GM18907 (cell line): ENCODE measurements at regions not wholly inside any gene's neighbourhood (a gene's known extent, or its start where the extent isn't known, plus 50 kb on each side); places are given as distances from the start of the nearest gene placed in this dataset.
"Not testable (repeated sequence)": the region's sequence is repeated elsewhere in the genome, so short reads cannot be mapped to it uniquely, and the experiment has no call there.

ENCODE experiments used
- ATAC-seq: cut with Tn5 transposase; IDR thresholded peaks from one replicate; pipeline ENCODE4 v1.9.1; 2021; ENCODE audit warnings: mild to moderate bottlenecking, moderate library complexity; ENCODE audit not compliant: unreplicated experiment

DNA sequence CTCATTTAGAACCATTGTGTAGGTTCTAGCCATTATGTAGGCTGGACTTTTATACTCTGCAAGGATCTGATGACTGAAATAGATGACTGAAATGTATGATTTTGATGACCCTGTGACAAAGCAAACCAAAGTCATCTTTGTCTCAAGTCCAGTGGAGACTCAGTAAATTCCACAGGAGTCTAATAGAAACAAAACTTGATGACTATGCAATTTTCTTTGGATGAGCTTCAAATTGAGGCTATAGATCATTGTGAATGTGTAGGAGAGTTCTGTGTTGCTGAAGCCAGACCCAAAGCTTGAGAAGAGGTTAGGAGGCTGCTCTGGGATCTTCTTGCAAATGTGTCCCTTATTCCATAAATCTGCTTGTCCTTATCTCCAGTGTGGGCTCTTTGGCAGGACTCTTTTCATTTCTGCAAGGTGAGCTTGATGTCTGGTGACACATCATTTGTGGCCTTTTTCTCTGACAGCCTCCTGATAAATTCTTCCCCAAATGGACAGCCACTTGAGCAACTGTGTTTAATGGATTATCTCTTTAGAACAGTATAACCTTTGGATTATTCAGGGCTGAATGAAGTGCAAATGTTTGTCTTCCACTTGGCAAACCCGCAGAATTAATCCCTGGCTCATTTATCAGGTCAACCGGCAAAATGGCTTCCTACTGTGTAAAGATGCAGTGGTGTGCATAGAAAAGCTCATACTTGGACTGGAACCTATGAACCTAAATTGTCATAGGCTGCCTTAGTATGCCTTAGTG lies 235.1 kb upstream of the ANKH start:
- no peak for ATAC-seq

DNA sequence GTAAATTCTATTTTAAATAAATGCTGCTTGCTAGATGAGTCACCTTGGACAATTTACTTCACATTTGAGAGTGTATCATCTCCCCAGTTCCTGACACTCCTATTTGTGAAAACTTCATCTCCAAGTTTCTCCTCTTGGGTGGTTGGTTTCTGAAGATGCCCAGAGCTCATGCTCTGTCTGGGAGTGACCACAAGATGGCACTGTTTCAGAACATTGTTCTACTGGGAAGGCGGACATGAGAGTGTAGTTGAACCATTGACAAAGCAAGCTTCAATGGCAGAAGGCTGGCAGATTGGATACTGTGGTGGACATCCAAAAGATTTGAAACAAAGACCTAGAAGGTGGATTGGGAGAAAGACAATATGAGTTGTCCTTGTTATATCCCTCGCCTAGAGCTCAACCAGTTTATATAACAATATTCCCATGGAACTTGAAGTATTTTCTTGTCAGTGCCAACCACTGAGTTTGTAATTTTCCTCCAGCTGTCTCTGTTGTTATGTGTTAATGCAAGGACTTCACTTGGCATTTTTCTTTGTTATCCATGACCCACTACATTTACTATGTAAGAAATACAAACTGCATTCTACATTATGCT lies 234.3 kb upstream of the ANKH start:
- ATAC-seq, result peak; percentile 94

DNA sequence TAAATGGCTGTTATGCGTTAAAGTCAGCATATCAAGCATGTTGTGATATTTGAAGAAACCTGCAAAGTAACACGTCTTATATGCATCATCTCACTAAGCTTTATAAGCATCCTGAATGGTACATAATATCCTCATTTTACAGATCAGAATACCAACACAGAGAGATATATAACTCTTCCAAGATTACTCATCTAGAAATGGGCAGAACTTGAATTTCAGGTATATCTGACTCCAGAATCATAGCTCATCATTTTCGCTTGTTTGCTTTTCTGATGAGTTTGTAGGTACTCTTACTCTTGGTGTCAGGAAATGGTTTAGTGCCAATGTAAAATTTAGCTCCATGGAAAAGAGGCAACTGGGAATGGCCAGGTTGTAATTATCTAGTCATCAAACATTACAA lies 232.3 kb upstream of the ANKH start:
- no peak for ATAC-seq

DNA sequence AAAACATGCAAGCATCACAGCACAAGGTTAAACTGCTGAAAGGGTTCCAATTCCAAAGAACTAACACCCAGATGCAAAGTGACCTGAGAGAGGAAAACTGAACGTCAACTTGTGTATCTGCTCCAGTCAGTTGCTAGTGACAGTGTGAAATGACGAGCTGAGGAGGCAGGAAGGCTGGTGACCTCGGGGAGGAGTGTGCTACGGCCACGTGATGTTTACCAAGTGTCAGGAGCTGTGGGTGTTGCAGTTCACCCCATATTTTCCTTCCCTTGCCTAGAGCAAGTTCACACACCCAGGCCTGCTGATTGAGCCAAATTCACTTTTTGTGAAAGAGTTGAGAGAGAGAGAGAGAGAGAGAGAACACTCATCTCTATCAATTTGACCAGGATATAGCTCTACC lies 231.6 kb upstream of the ANKH start:
- ATAC-seq, result no peak

DNA sequence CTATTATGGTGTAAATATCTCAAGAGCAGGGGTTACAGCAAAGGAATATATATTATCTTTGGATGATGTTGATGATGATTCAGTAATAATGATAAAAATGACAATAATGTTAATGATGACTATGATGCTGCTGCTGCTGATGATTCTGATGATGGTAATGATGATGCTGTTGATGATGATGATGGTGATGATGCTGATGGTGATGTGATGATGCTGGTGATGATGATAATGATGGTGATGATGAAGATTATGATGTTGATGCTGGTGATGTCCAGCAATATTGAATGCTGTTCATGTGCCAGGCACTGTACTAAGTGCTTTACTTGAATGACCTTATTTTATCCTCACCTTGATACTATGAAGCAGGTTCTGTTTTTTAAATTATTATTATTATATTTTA lies 226.0 kb upstream of the ANKH start:
- no peak for ATAC-seq

DNA sequence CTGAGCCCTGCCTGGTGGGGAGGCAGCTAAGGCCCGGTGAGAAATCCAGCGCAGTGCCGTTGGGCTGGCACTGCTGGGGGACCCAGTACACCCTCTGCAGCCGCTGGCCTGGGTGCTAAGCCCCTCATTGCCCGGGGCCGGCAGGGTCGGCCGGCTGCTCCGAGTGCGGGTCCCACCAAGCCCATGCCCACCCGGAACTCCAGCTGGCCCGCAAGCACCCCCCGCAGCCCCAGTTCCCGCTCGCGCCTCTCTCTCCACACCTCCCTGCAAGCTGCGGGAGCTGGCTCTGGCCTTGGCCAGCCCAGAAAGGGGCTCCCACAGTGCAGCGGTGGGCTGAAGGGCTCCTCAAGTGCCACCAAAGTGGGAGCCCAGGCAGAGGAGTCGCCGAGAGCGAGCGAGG lies 225.1 kb upstream of the ANKH start:
- ATAC-seq, result not testable (repeated sequence)

DNA sequence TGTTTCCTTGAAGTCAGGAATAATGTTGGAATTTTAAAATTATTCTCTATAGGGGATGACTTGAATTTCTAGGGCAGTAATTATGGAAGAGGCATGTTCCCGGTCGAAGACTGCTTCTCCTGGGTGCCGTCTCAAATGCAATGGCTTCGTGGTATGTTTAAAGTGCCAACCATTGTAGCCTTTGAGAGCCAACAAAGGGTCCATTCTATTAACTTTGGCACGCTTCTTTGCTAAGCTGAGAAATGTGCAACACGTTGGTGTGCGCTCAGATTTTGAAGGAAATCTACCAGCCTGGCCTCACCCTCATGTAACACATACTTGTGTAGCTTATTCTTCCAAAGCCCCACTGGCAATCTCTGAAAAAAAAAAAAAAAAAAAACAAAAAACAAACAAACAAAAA lies 221.2 kb upstream of the ANKH start:
- no peak for ATAC-seq

DNA sequence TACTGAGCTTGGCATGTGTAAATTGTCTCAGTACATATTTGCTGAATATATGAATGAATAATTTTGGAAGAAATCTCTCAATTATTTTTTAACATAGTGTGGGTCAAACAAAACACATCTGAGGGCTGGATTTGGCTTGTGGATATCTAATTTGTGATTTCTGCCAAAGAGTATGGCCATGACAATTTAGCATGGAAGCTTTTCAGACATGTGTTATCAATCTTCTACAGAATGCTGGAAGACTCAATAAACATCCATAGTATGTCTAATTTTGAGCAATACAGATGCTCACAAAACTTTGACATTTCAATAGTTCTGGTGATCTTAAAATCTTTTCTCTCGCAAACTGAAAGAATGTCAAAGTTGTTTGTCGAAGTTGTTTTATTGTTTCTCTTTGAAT lies 214.1 kb upstream of the ANKH start:
- ATAC-seq, result no peak

DNA sequence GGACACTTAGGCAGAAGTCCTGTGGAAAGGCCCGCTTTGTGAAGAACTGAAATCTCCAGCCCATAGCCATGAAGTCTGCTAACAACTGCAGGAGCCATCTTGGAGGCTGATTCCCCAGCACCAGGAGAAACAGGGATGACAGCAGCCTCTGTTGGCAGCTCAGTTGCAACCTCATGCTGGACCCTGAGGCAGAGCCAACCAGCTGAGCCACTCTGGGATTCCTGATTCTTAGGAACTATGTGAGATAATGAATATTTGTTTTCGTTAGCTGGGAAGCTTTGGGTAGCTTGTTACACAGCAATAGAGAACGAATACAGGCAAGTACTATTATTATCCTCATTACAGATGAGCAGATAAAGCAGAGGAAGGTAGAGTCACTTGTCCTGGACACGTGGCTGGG lies 210.5 kb upstream of the ANKH start:
- ATAC-seq, result no peak

DNA sequence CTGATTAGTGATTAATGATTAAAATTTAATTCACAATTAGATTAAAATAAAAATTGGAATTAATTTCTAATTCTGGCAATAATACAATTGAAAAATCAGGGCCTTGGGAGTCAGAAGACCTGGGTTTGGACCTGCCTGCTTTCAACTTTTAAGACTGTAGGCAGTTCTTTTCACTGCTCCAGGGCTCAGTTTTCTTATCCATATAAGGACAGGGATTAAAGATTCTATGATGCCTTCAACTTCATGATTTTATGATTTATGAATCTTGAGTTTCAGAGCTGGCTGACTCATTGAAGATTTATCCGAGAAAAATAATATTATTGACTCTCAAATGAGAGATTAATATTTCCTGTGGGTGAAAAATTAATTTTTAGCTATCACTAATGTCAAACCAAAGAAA lies 208.6 kb upstream of the ANKH start:
- ATAC-seq, result no peak

DNA sequence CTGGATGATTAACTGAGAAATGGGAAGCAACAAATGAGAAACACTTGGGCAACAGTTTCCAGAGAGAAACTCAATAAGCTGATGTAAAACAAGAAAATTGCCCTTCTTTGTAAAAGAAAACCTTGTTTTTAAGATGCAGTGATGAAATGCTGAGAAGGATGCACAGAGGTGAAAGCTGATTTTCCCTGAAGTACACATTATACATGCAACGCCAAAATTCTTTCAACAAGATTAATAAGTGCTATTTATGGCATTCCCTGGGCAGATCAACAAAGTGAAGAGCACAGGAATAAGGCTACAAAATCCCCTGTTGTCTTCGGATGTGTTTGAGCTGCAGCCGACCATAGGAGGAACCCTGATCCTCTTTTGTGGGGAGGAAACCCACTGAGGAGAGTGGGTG lies 208.0 kb upstream of the ANKH start:
- ATAC-seq, result no peak

DNA sequence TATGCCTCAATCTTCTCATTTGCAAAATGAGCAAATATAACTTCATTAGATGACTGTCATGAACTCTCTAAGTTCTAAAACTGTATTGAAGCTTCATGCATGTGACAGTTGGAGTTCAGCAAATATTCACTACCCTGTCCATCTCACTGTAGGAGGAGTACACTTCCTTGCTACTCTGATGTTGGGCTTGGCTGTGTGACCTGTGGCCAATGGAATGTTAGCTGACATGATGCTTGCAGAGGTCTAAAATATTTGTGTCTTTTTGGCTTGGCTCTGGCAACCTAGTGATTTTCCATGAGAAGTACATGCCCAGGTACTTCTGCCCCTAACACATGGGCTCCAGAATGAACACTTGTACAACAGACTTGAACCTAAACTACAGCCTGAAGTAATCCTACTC lies 203.1 kb upstream of the ANKH start:
- ATAC-seq, result no peak

DNA sequence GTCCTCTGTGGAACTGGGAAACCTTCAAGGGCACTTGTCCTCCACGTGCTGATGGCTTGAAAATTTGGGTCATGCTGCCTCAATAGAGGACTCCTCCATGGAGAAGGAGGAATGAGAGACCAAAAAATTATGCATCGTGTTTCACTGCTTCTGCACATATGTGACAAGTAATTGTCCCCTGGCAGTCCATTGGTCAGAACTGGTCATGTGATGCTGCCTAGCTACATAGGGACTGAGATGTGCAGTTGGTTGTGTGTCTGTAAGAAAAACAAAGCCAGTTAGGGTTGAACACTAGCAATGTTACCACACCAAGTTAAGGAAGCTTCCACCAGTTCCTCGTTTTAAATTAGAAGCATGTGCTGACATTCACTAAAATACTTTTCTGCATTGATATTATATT lies 201.9 kb upstream of the ANKH start:
- ATAC-seq, result no peak

DNA sequence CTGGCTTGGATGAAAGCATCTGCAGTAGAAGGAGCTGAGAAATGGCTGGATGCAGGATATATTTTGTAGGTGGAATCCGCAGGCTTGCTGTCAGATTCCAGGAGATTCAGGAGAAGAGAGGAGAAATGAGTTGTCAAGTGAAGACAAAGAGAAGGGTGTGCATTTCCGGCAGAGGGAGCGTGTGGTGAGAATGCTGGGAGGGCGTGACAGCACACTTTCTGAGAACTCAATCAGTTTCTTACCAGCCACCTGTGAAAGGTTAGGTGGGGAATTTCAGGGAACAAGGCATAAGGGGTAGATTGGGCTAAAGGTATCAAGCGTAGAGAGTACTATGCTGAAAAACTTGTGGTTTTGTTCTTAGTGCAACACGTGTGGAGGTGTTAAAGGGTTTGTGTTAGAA lies 199.3 kb upstream of the ANKH start:
- ATAC-seq, result no peak

DNA sequence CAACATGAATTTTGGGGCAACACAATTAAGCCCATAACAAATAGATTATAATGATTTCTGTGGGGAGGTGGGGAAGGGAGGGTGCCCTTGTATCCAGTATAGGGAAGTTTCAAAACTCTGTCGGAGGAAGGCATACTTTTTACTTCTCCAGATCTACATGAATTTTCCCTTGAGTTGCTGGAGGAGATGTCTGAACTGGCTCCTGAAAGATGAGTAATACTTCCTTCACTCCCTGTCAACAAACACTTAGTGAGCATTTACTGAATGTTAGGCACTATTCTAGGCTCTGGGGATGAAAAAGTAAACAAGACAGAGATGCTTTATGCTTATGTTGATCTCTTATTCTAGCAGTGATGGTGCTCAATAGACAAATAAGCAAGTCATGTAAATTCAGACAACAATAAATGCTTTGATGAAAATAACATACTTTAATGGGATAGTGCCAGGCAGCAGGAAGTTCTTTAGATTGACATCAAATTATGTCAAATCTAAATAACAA lies 197.9 kb upstream of the ANKH start:
- no peak for ATAC-seq

DNA sequence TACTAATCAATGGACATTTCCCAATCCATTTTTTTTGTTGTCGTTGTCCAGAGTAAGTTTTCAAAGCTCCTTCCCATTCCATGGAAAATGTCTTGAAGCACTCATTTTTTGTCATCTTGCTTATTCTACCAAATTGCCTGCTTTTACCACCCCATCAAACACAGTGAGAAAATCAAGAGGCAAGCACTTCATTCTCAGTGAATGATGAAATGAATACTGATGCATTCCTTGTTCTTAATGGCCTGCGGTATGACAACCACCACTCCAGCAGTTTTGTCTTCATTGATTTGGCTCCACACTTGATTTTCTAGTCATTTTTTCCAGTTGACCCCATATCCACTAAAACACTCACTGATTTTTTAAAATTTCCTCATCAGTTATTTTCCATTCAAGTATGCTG lies 193.5 kb upstream of the ANKH start:
- ATAC-seq, result no peak

DNA sequence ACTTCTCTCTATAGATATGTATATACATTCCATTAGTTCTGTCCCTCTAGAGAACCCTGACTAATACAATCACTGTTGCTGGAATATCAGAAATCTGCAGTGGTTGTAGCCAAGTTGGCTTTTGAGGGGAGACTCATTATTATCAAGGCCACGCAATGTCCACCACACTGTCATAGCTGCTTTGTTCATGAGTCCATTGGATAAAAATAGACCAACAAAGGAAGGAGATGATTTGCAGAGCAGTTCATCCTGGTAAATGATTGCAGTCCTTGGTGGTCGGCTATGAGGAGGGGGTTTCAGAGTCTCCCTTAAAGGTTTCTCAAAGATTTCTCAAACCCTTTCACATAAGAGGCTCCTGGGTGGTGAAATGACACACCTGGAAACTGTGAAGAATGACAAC lies 192.8 kb upstream of the ANKH start:
- ATAC-seq, result no peak

DNA sequence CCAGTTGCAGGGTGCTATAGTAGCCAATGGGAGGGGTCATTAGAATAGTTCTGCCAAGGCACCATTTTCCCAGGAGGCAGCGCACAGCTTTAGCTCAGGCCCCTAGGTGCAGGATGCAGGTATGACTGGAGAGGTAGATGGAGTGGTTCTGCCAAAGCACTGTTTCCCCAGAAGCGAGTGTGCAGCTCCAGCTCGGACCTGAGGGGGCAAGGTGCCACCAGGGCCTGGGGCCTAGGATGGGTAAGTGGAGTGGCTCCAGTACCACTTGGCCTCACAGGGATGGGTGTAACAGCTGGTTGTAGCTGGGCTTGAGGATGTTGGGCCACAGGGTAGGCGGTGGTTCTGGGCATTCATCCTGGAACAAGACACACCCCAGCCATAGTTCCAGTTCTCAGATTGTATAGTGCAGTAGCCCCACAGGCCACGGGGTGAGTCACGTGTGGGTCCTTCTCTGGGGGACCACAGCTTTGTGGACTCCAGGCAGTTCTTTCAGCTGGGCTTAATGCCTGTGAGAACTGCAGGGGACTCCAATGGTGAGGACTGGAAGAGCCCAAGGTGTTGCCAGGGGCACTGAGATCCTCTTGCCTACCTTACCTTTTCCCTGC lies 185.5 kb upstream of the ANKH start:
- ATAC-seq, result no peak

DNA sequence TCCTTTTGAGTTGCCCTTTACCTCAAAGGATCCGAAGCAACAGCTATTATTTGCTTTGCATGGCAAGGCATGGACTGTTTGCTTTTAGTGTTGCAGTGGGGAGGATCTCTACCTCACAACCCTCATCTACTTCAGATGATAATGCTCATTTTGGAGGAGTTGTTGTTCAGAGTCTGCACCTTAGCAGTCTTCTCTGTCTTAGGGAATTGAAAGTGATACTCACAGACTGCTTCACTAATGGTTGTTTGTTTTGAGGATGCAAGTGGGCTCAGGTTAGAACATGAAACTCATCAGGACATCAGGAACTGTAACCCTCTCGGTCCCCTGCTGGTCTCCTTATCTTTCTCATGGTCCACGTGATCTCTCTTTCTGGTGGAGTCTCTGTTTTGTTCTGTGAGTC lies 172.9 kb upstream of the ANKH start:
- no peak for ATAC-seq

DNA sequence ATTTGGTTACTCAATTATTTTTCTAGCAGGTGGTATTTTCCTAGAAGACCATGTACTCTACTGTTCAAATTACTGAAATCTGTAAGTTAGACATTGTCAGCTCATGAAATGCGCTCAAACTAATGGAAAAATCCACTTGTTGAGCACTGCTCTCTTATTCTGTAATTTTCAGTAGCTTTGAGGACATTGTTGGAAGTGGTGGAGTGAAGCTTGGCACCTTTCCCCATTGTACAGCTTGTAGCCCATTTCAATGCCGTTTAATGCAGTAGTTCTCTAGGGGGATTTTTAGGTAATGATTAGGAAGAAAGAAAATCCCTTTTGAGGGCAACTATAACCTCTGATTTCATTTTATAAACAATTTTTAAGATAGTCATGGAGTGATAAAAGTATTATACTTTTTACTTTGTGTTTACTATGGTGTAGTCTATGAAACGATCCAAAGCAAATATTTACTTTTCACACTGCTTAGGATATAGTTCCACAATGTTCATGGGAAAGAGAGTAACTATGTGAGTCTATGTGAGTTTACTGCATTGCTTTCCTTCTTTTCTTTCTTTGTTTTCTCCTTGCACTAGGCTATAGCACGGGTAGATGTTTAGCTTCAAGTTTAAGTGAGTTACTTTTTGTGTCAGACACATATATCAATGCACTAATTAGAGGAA lies 165.8 kb upstream of the ANKH start:
- no peak for ATAC-seq

DNA sequence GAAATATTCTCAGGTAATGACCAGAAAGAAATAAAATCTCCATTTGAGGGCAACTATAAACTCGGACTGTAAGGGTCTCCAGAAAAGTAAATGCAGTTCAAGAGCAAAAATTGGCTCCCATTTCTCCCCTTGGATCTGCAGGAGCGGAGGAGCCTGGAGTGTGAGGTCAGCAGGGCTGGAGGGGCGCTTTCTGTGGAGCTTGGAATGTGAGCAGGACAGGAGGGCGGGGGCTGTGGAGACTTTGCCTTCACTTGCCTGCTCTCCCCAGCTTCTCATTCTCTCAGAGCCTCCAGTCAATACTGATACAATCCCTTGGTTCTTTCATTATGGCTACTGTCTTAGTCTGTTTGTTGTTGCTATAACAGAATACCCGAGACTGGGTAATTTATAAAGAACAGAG lies 162.8 kb upstream of the ANKH start:
- ATAC-seq, result no peak

DNA sequence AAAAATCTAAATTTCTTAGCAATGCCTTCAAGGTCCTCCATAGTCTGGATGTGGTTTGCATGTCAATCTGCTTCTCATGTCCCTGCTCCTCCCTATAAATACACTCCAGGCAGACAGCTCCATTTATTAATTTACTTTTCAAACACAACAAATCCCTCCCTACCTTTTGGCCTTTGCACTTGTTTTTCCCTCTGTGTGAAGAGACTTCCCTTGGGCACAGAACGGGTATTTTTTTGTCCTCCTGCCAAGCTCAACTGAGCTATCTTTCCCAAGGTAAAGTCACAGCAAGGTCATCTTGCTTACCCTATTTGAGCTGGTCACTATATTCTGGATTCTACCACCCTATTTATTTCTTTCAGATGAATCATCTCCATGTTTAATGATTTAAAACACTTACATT lies 159.6 kb upstream of the ANKH start:
- ATAC-seq, result no peak
